ENCODE measurements at regions not wholly inside any gene's neighbourhood (a gene's known extent, or its start where the extent isn't known, plus 50 kb on each side); places are given as distances from the start of the nearest gene placed in this dataset.

GRCh38 chr5:61948151-61948550 is 357.9 kb upstream of the KIF2A start:
- Mint-ChIP-seq H3K9me3 (ENCODE audit: low read depth) (no peaks in the 10 kb centered on the region), H3K4me3 (no peak overlapping the region), H3K36me3 (no peaks in the 10 kb centered on the region), H3K4me1 (ENCODE audit: low read depth) (no peaks in the 10 kb centered on the region), H3K27me3 (no peaks in the 10 kb centered on the region), H3K27ac (no peak overlapping the region)

GRCh38 chr5:61949054-61949678 is 356.8 kb upstream of the KIF2A start:
- H3K4me1 Mint-ChIP-seq (ENCODE audit: low read depth) = no peaks in the 10 kb centered on the region
- H3K36me3 Mint-ChIP-seq = no peaks in the 10 kb centered on the region
- no peaks in the 10 kb centered on the region for H3K9me3 Mint-ChIP-seq (ENCODE audit: low read depth)
- H3K27me3 Mint-ChIP-seq = no peaks in the 10 kb centered on the region
- no peak overlapping the region for H3K4me3 Mint-ChIP-seq
- H3K27ac Mint-ChIP-seq = no peak overlapping the region

- no peaks in the 10 kb centered on the region for H3K27me3 Mint-ChIP-seq
- H3K4me1 Mint-ChIP-seq (ENCODE audit: low read depth) = no peaks in the 10 kb centered on the region
- no peak overlapping the region for H3K4me3 Mint-ChIP-seq
- H3K36me3 Mint-ChIP-seq = no peaks in the 10 kb centered on the region
- no peak overlapping the region for H3K27ac Mint-ChIP-seq
- no peaks in the 10 kb centered on the region for H3K9me3 Mint-ChIP-seq (ENCODE audit: low read depth)
These were observed 356.1 kb upstream of the KIF2A start for GRCh38 chr5:61949679-61950435.

- no peaks in the 10 kb centered on the region for H3K36me3 Mint-ChIP-seq
- H3K4me3 Mint-ChIP-seq = no peak overlapping the region
- no peaks in the 10 kb centered on the region for H3K4me1 Mint-ChIP-seq (ENCODE audit: low read depth)
- H3K27me3 Mint-ChIP-seq = no peaks in the 10 kb centered on the region
- no peaks in the 10 kb centered on the region for H3K9me3 Mint-ChIP-seq (ENCODE audit: low read depth)
- no peak overlapping the region for H3K27ac Mint-ChIP-seq
These were observed 354.7 kb upstream of the KIF2A start for GRCh38 chr5:61951295-61951694.

GRCh38 chr5:61953913-61954312 is 352.1 kb upstream of the KIF2A start:
- Mint-ChIP-seq H3K27ac (no peak overlapping the region), H3K27me3 (no peaks in the 10 kb centered on the region), H3K36me3 (no peaks in the 10 kb centered on the region), H3K9me3 (ENCODE audit: low read depth) (no peaks in the 10 kb centered on the region), H3K4me3 (no peak overlapping the region), H3K4me1 (ENCODE audit: low read depth) (no peaks in the 10 kb centered on the region)

- Mint-ChIP-seq H3K27ac (no peak overlapping the region), H3K4me3 (no peak overlapping the region), H3K36me3 (no peaks in the 10 kb centered on the region), H3K4me1 (ENCODE audit: low read depth) (no peaks in the 10 kb centered on the region), H3K9me3 (ENCODE audit: low read depth) (no peaks in the 10 kb centered on the region), H3K27me3 (peaks cover 3% of the 10 kb centered on the region)
These were observed 341.8 kb upstream of the KIF2A start for GRCh38 chr5:61964201-61964600.

GRCh38 chr5:61965069-61965468 is 340.9 kb upstream of the KIF2A start:
- H3K27ac Mint-ChIP-seq = no peak overlapping the region

GRCh38 chr5:61965490-61965889 is 340.5 kb upstream of the KIF2A start:
- Mint-ChIP-seq H3K9me3 (ENCODE audit: low read depth) (no peaks in the 10 kb centered on the region), H3K36me3 (no peaks in the 10 kb centered on the region), H3K27ac (no peak overlapping the region), H3K4me1 (ENCODE audit: low read depth) (no peaks in the 10 kb centered on the region), H3K4me3 (no peak overlapping the region), H3K27me3 (peaks cover 5% of the 10 kb centered on the region)

More at GRCh38 chr5:61965069-61965468, 340.9 kb upstream of the KIF2A start:
- H3K9me3 Mint-ChIP-seq (ENCODE audit: low read depth) = no peaks in the 10 kb centered on the region
- peaks cover 3% of the 10 kb centered on the region for H3K27me3 Mint-ChIP-seq
- no peak overlapping the region for H3K4me3 Mint-ChIP-seq
- no peaks in the 10 kb centered on the region for H3K36me3 Mint-ChIP-seq
- H3K4me1 Mint-ChIP-seq (ENCODE audit: low read depth) = no peaks in the 10 kb centered on the region

- no peak overlapping the region for H3K4me3 Mint-ChIP-seq
- no peak overlapping the region for H3K27ac Mint-ChIP-seq
- H3K4me1 Mint-ChIP-seq (ENCODE audit: low read depth) = no peaks in the 10 kb centered on the region
- H3K27me3 Mint-ChIP-seq = peaks cover 5% of the 10 kb centered on the region
- no peaks in the 10 kb centered on the region for H3K36me3 Mint-ChIP-seq
- H3K9me3 Mint-ChIP-seq (ENCODE audit: low read depth) = no peaks in the 10 kb centered on the region
These were observed 339.6 kb upstream of the KIF2A start for GRCh38 chr5:61966296-61966955.

GRCh38 chr5:61966997-61967396 is 339.0 kb upstream of the KIF2A start:
- H3K36me3 Mint-ChIP-seq = no peaks in the 10 kb centered on the region

GRCh38 chr5:61967681-61968080 is 338.3 kb upstream of the KIF2A start:
- no peak overlapping the region for H3K4me3 Mint-ChIP-seq
- H3K27me3 Mint-ChIP-seq = peaks cover 10% of the 10 kb centered on the region
- H3K9me3 Mint-ChIP-seq (ENCODE audit: low read depth) = no peaks in the 10 kb centered on the region
- H3K36me3 Mint-ChIP-seq = no peaks in the 10 kb centered on the region
- no peaks in the 10 kb centered on the region for H3K4me1 Mint-ChIP-seq (ENCODE audit: low read depth)
- H3K27ac Mint-ChIP-seq = no peak overlapping the region

More at GRCh38 chr5:61966997-61967396, 339.0 kb upstream of the KIF2A start:
- H3K27me3 Mint-ChIP-seq = peaks cover 9% of the 10 kb centered on the region
- no peaks in the 10 kb centered on the region for H3K9me3 Mint-ChIP-seq (ENCODE audit: low read depth)
- H3K27ac Mint-ChIP-seq = no peak overlapping the region
- no peak overlapping the region for H3K4me3 Mint-ChIP-seq
- no peaks in the 10 kb centered on the region for H3K4me1 Mint-ChIP-seq (ENCODE audit: low read depth)

GRCh38 chr5:61969347-61969746 is 336.7 kb upstream of the KIF2A start:
- Mint-ChIP-seq H3K27ac (no peak overlapping the region), H3K4me3 (no peak overlapping the region), H3K4me1 (ENCODE audit: low read depth) (no peaks in the 10 kb centered on the region), H3K9me3 (ENCODE audit: low read depth) (no peaks in the 10 kb centered on the region), H3K27me3 (peaks cover 10% of the 10 kb centered on the region), H3K36me3 (no peaks in the 10 kb centered on the region)

- peaks cover 10% of the 10 kb centered on the region for H3K27me3 Mint-ChIP-seq
- H3K9me3 Mint-ChIP-seq (ENCODE audit: low read depth) = no peaks in the 10 kb centered on the region
- H3K27ac Mint-ChIP-seq = no peak overlapping the region
- H3K4me1 Mint-ChIP-seq (ENCODE audit: low read depth) = no peaks in the 10 kb centered on the region
- H3K4me3 Mint-ChIP-seq = no peak overlapping the region
- no peaks in the 10 kb centered on the region for H3K36me3 Mint-ChIP-seq
These were observed 336.3 kb upstream of the KIF2A start for GRCh38 chr5:61969755-61970154.

- no peaks in the 10 kb centered on the region for H3K9me3 Mint-ChIP-seq (ENCODE audit: low read depth)
- no peaks in the 10 kb centered on the region for H3K36me3 Mint-ChIP-seq
- no peak overlapping the region for H3K4me3 Mint-ChIP-seq
- no peak overlapping the region for H3K27ac Mint-ChIP-seq
- H3K27me3 Mint-ChIP-seq = peaks cover 10% of the 10 kb centered on the region
- H3K4me1 Mint-ChIP-seq (ENCODE audit: low read depth) = no peaks in the 10 kb centered on the region
These were observed 335.8 kb upstream of the KIF2A start for GRCh38 chr5:61970218-61970617.

- Mint-ChIP-seq H3K27me3 (peaks cover 11% of the 10 kb centered on the region), H3K27ac (no peak overlapping the region), H3K4me1 (ENCODE audit: low read depth) (no peaks in the 10 kb centered on the region), H3K36me3 (no peaks in the 10 kb centered on the region), H3K4me3 (no peak overlapping the region), H3K9me3 (ENCODE audit: low read depth) (no peaks in the 10 kb centered on the region)
These were observed 331.3 kb upstream of the KIF2A start for GRCh38 chr5:61974680-61975079.
